KMS-11 (cell line): ENCODE measurements at regions not wholly inside any gene's neighbourhood (a gene's known extent, or its start where the extent isn't known, plus 50 kb on each side); places are given as distances from the start of the nearest gene placed in this dataset.

Experiments
- H2AFZ ChIP-seq: fragments of 200-600 bp; sonication (generic); 2 replicates; pipeline ENCODE4 v1.6.1; 2016; ENCODE audit warnings: antibody characterized with exemption, mixed run types, low read depth
- H3K27ac ChIP-seq: fragments of 200-600 bp; sonication (generic); 2 replicates; pipeline ENCODE4 v1.6.1; 2016; ENCODE audit warnings: mild to moderate bottlenecking, mixed run types
- H3K27me3 ChIP-seq: fragments of 200-600 bp; sonication (generic); 2 replicates; pipeline ENCODE4 v1.6.1; 2017; ENCODE audit warnings: mild to moderate bottlenecking, low read depth, mixed run types, moderate library complexity; ENCODE audit not compliant: insufficient read depth
- H3K36me3 ChIP-seq: fragments of 200-600 bp; sonication (generic); 2 replicates; pipeline ENCODE4 v1.6.1; 2017; ENCODE audit warnings: mild to moderate bottlenecking, mixed run types; ENCODE audit not compliant: insufficient read depth
- H3K4me1 ChIP-seq: fragments of 200-600 bp; sonication (generic); 2 replicates; pipeline ENCODE4 v1.6.1; 2016; ENCODE audit warnings: mild to moderate bottlenecking, low read depth, mixed run types; ENCODE audit not compliant: poor library complexity, severe bottlenecking
- H3K4me2 ChIP-seq: fragments of 200-600 bp; sonication (generic); 2 replicates; pipeline ENCODE4 v1.7.0; 2016; ENCODE audit warnings: mild to moderate bottlenecking, mixed run types
- H3K4me3 ChIP-seq: fragments of 200-600 bp; sonication (generic); IDR thresholded peaks from 2 replicates; pipeline ENCODE4 v1.6.1; 2017; ENCODE audit warnings: low read depth, low read length, mixed read lengths; ENCODE audit not compliant: insufficient read depth
- H3K79me2 ChIP-seq: fragments of 200-600 bp; sonication (generic); 2 replicates; pipeline ENCODE4 v1.6.1; 2016; ENCODE audit warnings: low read depth, mixed run types; ENCODE audit not compliant: insufficient read depth
- H3K9ac ChIP-seq: fragments of 200-600 bp; sonication (generic); 2 replicates; pipeline ENCODE4 v1.6.1; 2016; ENCODE audit warnings: mild to moderate bottlenecking, mixed run types
- H4K20me1 ChIP-seq: fragments of 200-600 bp; sonication (generic); 2 replicates; pipeline ENCODE4 v1.6.1; 2016; ENCODE audit warnings: mild to moderate bottlenecking, mixed run types; ENCODE audit not compliant: insufficient read depth
- CTCF ChIP-seq: fragments of 200-600 bp; sonication (generic); conservative IDR thresholded peaks from 2 replicates; pipeline ENCODE4 v1.6.1; 2017; ENCODE audit warnings: low read depth, mild to moderate bottlenecking, antibody characterized with exemption, low read length, moderate library complexity, mixed read lengths

GRCh38 chr14:51482102-51482501 lies 169.6 kb upstream of the FRMD6 start:
- no peaks in the 10 kb centered on the region for H3K36me3 ChIP-seq
- H3K79me2 ChIP-seq: no peaks in the 10 kb centered on the region
- H3K4me3 ChIP-seq: no peak overlapping the region
- TF ChIP-seq CTCF: no peak
- no peak overlapping the region for H2AFZ ChIP-seq
- H3K4me1 ChIP-seq: no peaks in the 10 kb centered on the region
- H4K20me1 ChIP-seq: no peaks in the 10 kb centered on the region
- H3K9ac ChIP-seq: no peak overlapping the region
- H3K4me2 ChIP-seq: no peak overlapping the region
- H3K27me3 ChIP-seq: no peaks in the 10 kb centered on the region
- no peak overlapping the region for H3K27ac ChIP-seq

- no peaks in the 10 kb centered on the region for H3K79me2 ChIP-seq
- H3K4me3 ChIP-seq: no peak overlapping the region
- H3K9ac ChIP-seq: no peak overlapping the region
- no peak for TF ChIP-seq CTCF
- no peak overlapping the region for H3K4me2 ChIP-seq
- H3K27ac ChIP-seq: no peak overlapping the region
- no peaks in the 10 kb centered on the region for H3K36me3 ChIP-seq
- H3K27me3 ChIP-seq: no peaks in the 10 kb centered on the region
- H3K4me1 ChIP-seq: no peaks in the 10 kb centered on the region
- H2AFZ ChIP-seq: no peak overlapping the region
- no peaks in the 10 kb centered on the region for H4K20me1 ChIP-seq
Observed at GRCh38 chr14:51484485-51484884, 167.2 kb upstream of the FRMD6 start.

GRCh38 chr14:51485733-51486132 lies 166.0 kb upstream of the FRMD6 start:
- Histone ChIP-seq H3K9ac (no peak overlapping the region), H2AFZ (no peak overlapping the region), H3K27ac (no peak overlapping the region), H4K20me1 (no peaks in the 10 kb centered on the region), H3K4me3 (no peak overlapping the region), H3K4me2 (no peak overlapping the region), H3K36me3 (no peaks in the 10 kb centered on the region), H3K27me3 (no peaks in the 10 kb centered on the region), H3K79me2 (no peaks in the 10 kb centered on the region), H3K4me1 (no peaks in the 10 kb centered on the region)
- no peak for TF ChIP-seq CTCF

- H4K20me1 ChIP-seq: no peaks in the 10 kb centered on the region
- H3K27ac ChIP-seq: no peak overlapping the region
- H3K4me2 ChIP-seq: no peak overlapping the region
- no peaks in the 10 kb centered on the region for H3K79me2 ChIP-seq
- no peaks in the 10 kb centered on the region for H3K36me3 ChIP-seq
- no peak for TF ChIP-seq CTCF
- no peak overlapping the region for H3K9ac ChIP-seq
- no peak overlapping the region for H3K4me3 ChIP-seq
- H3K27me3 ChIP-seq: no peaks in the 10 kb centered on the region
- no peaks in the 10 kb centered on the region for H3K4me1 ChIP-seq
- H2AFZ ChIP-seq: no peak overlapping the region
Observed at GRCh38 chr14:51487848-51488247, 163.9 kb upstream of the FRMD6 start.
